Neural cell (in vitro differentiated cells): ENCODE measurements at regions not wholly inside any gene's neighbourhood (a gene's known extent, or its start where the extent isn't known, plus 50 kb on each side); places are given as distances from the start of the nearest gene placed in this dataset.

Experiments used
- H2AFZ ChIP-seq: fragments of 200-600, 300-800 bp; sonication (generic), shearing (Covaris generic); 2 replicates; pipeline ENCODE4 v1.6.0; 2014; ENCODE audit warnings: low read depth, mild to moderate bottlenecking, antibody characterized with exemption, low read length, moderate library complexity
- H3F3A ChIP-seq: fragments of 200-600 bp; shearing (Covaris generic); 2 replicates; pipeline ENCODE4 v1.6.1; 2016; ENCODE audit warnings: mild to moderate bottlenecking, moderate library complexity, mixed read lengths, antibody characterized with exemption, low read length; ENCODE audit not compliant: insufficient read depth, poor library complexity, severe bottlenecking
- H3K27ac ChIP-seq: fragments of 200-600, 300-800 bp; sonication (generic), shearing (Covaris generic); 2 replicates; pipeline ENCODE4 v1.5.1; 2014; ENCODE audit warnings: mild to moderate bottlenecking, low read length, moderate library complexity
- H3K27me3 ChIP-seq: fragments of 300-800, 200-600 bp; sonication (generic), shearing (Covaris generic); 2 replicates; pipeline ENCODE4 v1.6.0; 2014; ENCODE audit warnings: mild to moderate bottlenecking, low read depth, low read length, moderate library complexity; ENCODE audit not compliant: insufficient read depth
- H3K36me3 ChIP-seq: fragments of 300-800, 200-600 bp; sonication (generic), shearing (Covaris generic); 2 replicates; pipeline ENCODE4 v1.5.1; 2014; ENCODE audit warnings: mild to moderate bottlenecking, antibody characterized with exemption, low read length, moderate library complexity; ENCODE audit not compliant: insufficient read depth
- H3K4me2 ChIP-seq: fragments of 300-800, 200-600 bp; sonication (generic), shearing (Covaris generic); 2 replicates; pipeline ENCODE4 v1.6.0; 2014; ENCODE audit warnings: mild to moderate bottlenecking, low read length
- H3K4me3 ChIP-seq: fragments of 300-800, 200-600 bp; sonication (generic), shearing (Covaris generic); 2 replicates; pipeline ENCODE4 v1.5.1; 2014; ENCODE audit warnings: mild to moderate bottlenecking, low read length, moderate library complexity
- H3K79me2 ChIP-seq: fragments of 200-600 bp; shearing (Covaris generic); replicated peaks from 2 replicates; pipeline ENCODE4 v1.6.0; 2014; ENCODE audit warnings: mild to moderate bottlenecking, low read length, moderate library complexity; ENCODE audit not compliant: insufficient read depth
- H3K9ac ChIP-seq: fragments of 300-800, 200-600 bp; sonication (generic), shearing (Covaris generic); 2 replicates; pipeline ENCODE4 v1.6.1; 2016; ENCODE audit warnings: mild to moderate bottlenecking, low read length, mixed read lengths
- H3K9me2 ChIP-seq: fragments of 200-600 bp; shearing (Covaris generic); 2 replicates; pipeline ENCODE4 v1.6.1; 2016; ENCODE audit warnings: mild to moderate bottlenecking, low read length, mixed read lengths; ENCODE audit not compliant: insufficient read depth
- H3K9me3 ChIP-seq: fragments of 200-600, 300-800 bp; sonication (generic), shearing (Covaris generic); 2 replicates; pipeline ENCODE4 v1.6.1; 2016; ENCODE audit warnings: mild to moderate bottlenecking, mixed run types, low read length, moderate library complexity, mixed read lengths
- H4K20me1 ChIP-seq: fragments of 200-600 bp; shearing (Covaris generic); 2 replicates; pipeline ENCODE4 v1.6.1; 2016; ENCODE audit warnings: mild to moderate bottlenecking, mixed run types; ENCODE audit not compliant: insufficient read depth
- CTCF ChIP-seq: fragments of 450-650 bp; IDR thresholded peaks from 2 replicates; pipeline ENCODE4 v1.5.1; 2014; ENCODE audit warnings: antibody characterized with exemption, mild to moderate bottlenecking, moderate library complexity; ENCODE audit not compliant: poor library complexity, severe bottlenecking
- EP300 ChIP-seq: fragments of 450-650 bp; conservative IDR thresholded peaks from 2 replicates; pipeline ENCODE4 v1.6.1; 2014; ENCODE audit warnings: antibody characterized with exemption, mild to moderate bottlenecking, moderate library complexity; ENCODE audit not compliant: poor library complexity, severe bottlenecking
- EZH2 ChIP-seq: fragments of 200-600, 300-800 bp; shearing (Covaris generic), sonication (generic); IDR thresholded peaks from 2 replicates; pipeline ENCODE4 v1.6.1; 2014; ENCODE audit warnings: antibody characterized with exemption, low read length, borderline replicate concordance, mild to moderate bottlenecking; ENCODE audit not compliant: insufficient read depth, poor library complexity, severe bottlenecking
- MXI1 ChIP-seq: fragments of 450-650 bp; conservative IDR thresholded peaks from 2 replicates; pipeline ENCODE4 v1.6.1; 2014; ENCODE audit warnings: antibody characterized with exemption, mild to moderate bottlenecking; ENCODE audit not compliant: poor library complexity, severe bottlenecking
- POLR2AphosphoS5 ChIP-seq: IDR thresholded peaks from 2 replicates; pipeline ENCODE4 v1.6.1; 2012
- RAD21 ChIP-seq: fragments of 450-650 bp; conservative IDR thresholded peaks from 2 replicates; pipeline ENCODE4 v1.6.1; 2014; ENCODE audit warnings: antibody characterized with exemption, mild to moderate bottlenecking, moderate library complexity
- REST ChIP-seq: IDR thresholded peaks from 2 replicates; pipeline ENCODE4 v1.6.1; 2012; ENCODE audit warnings: borderline replicate concordance
- SMC3 ChIP-seq: fragments of 450-650 bp; conservative IDR thresholded peaks from 2 replicates; pipeline ENCODE4 v1.6.1; 2014; ENCODE audit warnings: antibody characterized with exemption, mild to moderate bottlenecking, moderate library complexity; ENCODE audit not compliant: poor library complexity
- TAF1 ChIP-seq: IDR thresholded peaks from 2 replicates; pipeline ENCODE4 v1.6.1; 2012; ENCODE audit warnings: low read depth

- Histone ChIP-seq H3K27me3 (no peaks in the 10 kb centered on the region), H3K9me2 (no peaks in the 10 kb centered on the region), H3K36me3 (no peaks in the 10 kb centered on the region), H3K4me2 (no peak overlapping the region), H3F3A (no peaks in the 10 kb centered on the region), H2AFZ (no peak overlapping the region), H3K79me2 (no peaks in the 10 kb centered on the region), H4K20me1 (no peaks in the 10 kb centered on the region), H3K9ac (no peak overlapping the region), H3K9me3 (no peaks in the 10 kb centered on the region), H3K4me3 (no peak overlapping the region), H3K27ac (no peak overlapping the region)
- TF ChIP-seq EP300 (no peak), REST (no peak), RAD21 (no peak), TAF1 (no peak), CTCF (no peak), MXI1 (no peak), SMC3 (no peak), EZH2 (no peak), POLR2AphosphoS5 (no peak)
These were observed 68.1 kb upstream of the SULT1C3 start for GRCh38 chr2:108171657-108172056.

GRCh38 chr2:108182489-108182888 is 57.3 kb upstream of the SULT1C3 start:
- no peaks in the 10 kb centered on the region for H3K79me2 ChIP-seq
- H3K36me3 ChIP-seq = no peaks in the 10 kb centered on the region
- no peaks in the 10 kb centered on the region for H3K9me3 ChIP-seq
- H3K9me2 ChIP-seq = no peaks in the 10 kb centered on the region
- H3K27ac ChIP-seq = no peak overlapping the region
- no peak overlapping the region for H2AFZ ChIP-seq
- no peaks in the 10 kb centered on the region for H3F3A ChIP-seq
- TF ChIP-seq CTCF (no peak), TAF1 (no peak), SMC3 (no peak), EP300 (no peak), MXI1 (no peak), POLR2AphosphoS5 (no peak), RAD21 (no peak), REST (no peak), EZH2 (no peak)
- H3K27me3 ChIP-seq = no peaks in the 10 kb centered on the region
- no peak overlapping the region for H3K9ac ChIP-seq
- H3K4me3 ChIP-seq = no peak overlapping the region
- H3K4me2 ChIP-seq = no peak overlapping the region
- H4K20me1 ChIP-seq = no peaks in the 10 kb centered on the region
